GM06990 (cell line): ENCODE measurements at regions not wholly inside any gene's neighbourhood (a gene's known extent, or its start where the extent isn't known, plus 50 kb on each side); places are given as distances from the start of the nearest gene placed in this dataset.

Source experiments
- DNase-seq: peaks from one replicate; pipeline ENCODE4 v3.0.0-alpha.2; 2011; ENCODE audit not compliant: insufficient read length; ENCODE audit errors: extremely low read depth
- H3K27me3 ChIP-seq: replicated peaks from 2 replicates; pipeline ENCODE4 v1.6.0; 2011; ENCODE audit warnings: low read length; ENCODE audit not compliant: control insufficient read depth, insufficient read depth
- H3K36me3 ChIP-seq: 2 replicates; pipeline ENCODE4 v1.5.1; 2011; ENCODE audit warnings: low read length; ENCODE audit not compliant: control insufficient read depth, insufficient read depth
- H3K4me3 ChIP-seq: replicated peaks from 2 replicates; pipeline ENCODE4 v1.5.1; 2011; ENCODE audit warnings: low read depth, mild to moderate bottlenecking, control low read depth, low read length
- TF ChIP-seq, protein P1 (sequence below): IDR thresholded peaks from 2 replicates; pipeline ENCODE4 v1.5.1; 2011; ENCODE audit warnings: low read length, control low read depth, mild to moderate bottlenecking, inconsistent platforms; ENCODE audit not compliant: insufficient read depth, poor library complexity, severe bottlenecking

DNA sequence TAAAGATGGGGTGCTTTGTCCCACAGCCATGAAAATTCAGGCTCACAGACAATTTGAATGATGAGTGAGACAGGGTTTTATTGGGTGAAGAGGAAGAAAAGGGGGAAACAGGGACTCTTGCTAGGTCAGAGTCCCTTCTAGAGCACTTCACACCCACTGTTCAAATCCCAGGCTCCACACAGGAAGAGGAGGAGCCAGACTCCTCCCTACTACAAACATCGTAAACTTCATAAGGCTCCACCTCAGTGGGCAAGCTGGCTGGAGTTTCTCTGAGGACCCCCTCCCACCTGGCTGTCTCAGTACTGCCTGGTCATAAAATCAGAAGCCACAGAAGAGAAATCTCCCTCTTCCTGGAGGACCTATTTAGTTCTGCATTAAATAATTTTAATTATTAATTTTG lies 80.3 kb upstream of the KCNMB2 start:
- no peaks in the 10 kb centered on the region for H3K27me3 ChIP-seq
- no peak for DNase-seq
- TF ChIP-seq, protein P1, sequence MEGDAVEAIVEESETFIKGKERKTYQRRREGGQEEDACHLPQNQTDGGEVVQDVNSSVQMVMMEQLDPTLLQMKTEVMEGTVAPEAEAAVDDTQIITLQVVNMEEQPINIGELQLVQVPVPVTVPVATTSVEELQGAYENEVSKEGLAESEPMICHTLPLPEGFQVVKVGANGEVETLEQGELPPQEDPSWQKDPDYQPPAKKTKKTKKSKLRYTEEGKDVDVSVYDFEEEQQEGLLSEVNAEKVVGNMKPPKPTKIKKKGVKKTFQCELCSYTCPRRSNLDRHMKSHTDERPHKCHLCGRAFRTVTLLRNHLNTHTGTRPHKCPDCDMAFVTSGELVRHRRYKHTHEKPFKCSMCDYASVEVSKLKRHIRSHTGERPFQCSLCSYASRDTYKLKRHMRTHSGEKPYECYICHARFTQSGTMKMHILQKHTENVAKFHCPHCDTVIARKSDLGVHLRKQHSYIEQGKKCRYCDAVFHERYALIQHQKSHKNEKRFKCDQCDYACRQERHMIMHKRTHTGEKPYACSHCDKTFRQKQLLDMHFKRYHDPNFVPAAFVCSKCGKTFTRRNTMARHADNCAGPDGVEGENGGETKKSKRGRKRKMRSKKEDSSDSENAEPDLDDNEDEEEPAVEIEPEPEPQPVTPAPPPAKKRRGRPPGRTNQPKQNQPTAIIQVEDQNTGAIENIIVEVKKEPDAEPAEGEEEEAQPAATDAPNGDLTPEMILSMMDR: no peak

DNA sequence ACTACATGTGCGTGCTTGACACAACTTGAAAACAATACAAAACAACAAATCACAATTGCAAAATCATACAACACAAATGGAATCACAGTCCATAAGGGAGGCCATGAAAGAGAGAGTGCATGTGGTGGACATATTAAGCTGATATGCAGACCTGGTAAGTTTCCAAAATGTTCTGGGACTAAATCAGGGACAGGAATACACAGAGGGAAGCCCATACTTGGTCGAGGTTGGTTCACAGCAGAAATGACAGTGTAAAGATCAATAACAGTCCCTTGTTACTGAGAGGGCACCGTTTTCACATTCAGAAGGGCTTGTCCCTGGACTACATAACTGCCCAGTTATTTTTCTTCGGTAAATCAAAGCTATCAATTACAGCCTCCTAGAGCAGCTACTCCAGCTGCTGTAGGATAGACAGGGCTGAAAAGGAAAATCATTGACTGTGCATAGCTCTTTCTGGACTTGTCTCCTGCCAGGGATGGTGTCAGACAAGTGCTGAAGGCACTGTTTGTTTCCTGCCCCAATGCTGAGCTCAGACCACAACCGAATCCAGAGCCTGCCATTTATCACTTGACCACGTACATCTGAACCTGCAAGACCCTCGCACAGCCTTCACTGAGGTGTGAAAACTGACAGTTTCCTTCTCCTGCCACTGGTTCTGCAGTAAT lies 79.5 kb upstream of the KCNMB2 start:
- TF ChIP-seq, protein P1: no peak
- Histone ChIP-seq H3K4me3 (no peak overlapping the region), H3K36me3 (no peaks in the 10 kb centered on the region), H3K27me3 (no peaks in the 10 kb centered on the region)
- no peak for DNase-seq

More for the DNA sequence above, 80.3 kb upstream of the KCNMB2 start:
- H3K4me3 ChIP-seq: no peak overlapping the region
- H3K36me3 ChIP-seq: no peaks in the 10 kb centered on the region

DNA sequence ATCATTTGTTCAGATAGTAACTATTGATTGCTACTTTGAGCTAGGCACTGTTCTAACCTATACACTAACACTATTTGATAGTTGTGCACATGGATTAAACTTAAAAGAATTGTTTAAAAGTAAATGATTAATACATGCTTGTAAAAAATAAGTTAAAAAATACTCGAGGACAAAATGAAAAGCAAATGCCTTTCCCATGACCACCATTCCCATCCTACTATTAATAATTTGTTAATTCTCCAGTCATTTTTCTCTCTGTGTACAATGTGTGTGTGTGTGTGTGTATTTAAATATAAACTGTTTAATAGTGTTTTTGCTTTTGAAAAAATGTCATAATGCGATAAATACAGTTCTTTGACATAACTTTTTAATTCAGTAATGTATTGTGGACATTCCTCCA lies 78.7 kb upstream of the KCNMB2 start:
- DNase-seq: no peak
- Histone ChIP-seq H3K36me3 (no peaks in the 10 kb centered on the region), H3K27me3 (no peaks in the 10 kb centered on the region), H3K4me3 (no peak overlapping the region)
- TF ChIP-seq, protein P1: no peak

DNA sequence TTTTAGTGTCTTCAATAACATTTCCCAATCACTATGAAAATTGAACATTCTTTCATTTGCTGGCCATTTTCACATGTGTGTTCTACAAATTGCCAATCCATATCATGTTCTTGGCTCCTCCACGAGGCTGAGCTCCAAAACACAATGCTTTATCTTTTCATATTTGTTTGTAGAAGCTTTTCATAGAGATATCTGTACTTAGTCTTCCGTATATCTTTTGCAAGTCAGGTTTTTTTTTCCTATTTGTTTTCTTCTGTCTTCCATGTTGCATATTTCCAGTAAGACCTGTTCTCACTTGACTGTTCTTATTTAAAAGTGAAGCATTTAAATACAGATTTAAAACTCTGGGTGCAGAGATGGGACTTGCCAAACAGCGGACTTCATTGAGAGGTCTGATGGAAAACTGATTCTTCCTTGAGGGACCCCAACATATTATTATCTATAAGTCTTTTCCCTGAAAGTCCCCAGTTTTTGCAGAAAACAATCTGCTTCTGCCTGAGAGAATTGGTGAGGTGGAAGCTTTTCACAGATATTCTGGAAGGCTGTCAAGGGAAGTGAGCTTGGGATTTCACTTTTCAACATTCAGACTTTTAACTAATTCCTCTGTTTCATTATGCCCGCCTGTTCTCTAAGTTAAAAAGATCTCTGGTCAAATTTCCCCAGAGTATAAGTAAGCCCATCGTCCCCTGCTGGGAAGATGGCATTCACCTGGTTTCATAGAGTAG lies 77.8 kb upstream of the KCNMB2 start:
- Histone ChIP-seq H3K36me3 (no peaks in the 10 kb centered on the region), H3K27me3 (no peaks in the 10 kb centered on the region), H3K4me3 (no peak overlapping the region)
- DNase-seq: no peak
- TF ChIP-seq, protein P1: no peak

DNA sequence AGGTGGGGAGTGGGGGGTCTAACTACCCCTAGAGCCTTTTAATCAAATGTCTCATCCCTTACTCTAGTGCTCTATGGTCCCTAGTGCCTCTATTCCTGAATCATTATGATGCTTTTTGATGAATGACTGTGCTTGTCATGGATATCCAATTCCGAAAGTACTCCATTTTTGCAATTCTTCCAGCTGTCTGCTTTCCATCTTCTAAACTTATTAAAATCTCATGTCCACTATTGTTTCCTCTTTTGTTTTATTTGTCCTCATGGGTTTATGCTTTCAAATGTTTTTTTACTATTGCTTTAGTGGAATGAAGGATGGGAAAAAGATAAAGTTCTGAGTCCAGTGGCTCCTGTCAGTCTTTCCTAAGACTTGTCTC lies 77.2 kb upstream of the KCNMB2 start:
- Histone ChIP-seq H3K27me3 (no peaks in the 10 kb centered on the region), H3K4me3 (no peak overlapping the region), H3K36me3 (no peaks in the 10 kb centered on the region)
- TF ChIP-seq, protein P1: no peak
- DNase-seq: no peak
